ENCODE measurements at regions not wholly inside any gene's neighbourhood (a gene's known extent, or its start where the extent isn't known, plus 50 kb on each side); places are given as distances from the start of the nearest gene placed in this dataset.
A peak's percentile ranks its signal among the peaks of the same experiment; 100 is the strongest.

DNA sequence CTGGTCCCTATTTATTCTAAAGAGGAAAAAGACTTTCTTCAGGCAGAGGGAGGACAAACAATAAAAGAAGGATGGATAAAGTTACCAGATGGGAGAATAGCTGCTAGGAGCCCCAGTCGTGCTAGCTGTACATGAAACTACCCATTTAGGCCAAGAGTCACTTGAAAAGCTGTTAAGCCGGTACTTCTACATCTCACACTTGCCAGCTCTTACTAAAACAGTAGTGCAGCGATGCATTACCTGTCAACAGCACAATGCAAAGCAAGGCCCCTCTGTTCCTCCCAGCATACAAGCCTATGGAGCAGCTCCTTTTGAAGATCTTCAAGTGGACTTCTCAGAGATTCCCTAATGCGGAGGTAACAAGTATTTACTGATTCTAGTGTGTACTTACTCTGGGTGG lies 1138.8 kb downstream of the ARAP2 start:
- TF ChIP-seq CTCF (IDR thresholded peaks at IDR 0.05), result no peak
- peak; percentile 64 for ATAC-seq

GRCh38 chr4:35106091-35106734 lies 1138.1 kb downstream of the ARAP2 start:
- ATAC-seq, result no peak
- intact Hi-C loops (cut with DNase I), result no loop called here
- no peaks in the 10 kb centered on the region for H3K36me3 ChIP-seq
- no peaks in the 10 kb centered on the region for H3K4me1 ChIP-seq
- no peaks in the 10 kb centered on the region for H3K9me3 ChIP-seq
- no peaks in the 10 kb centered on the region for H3K27me3 ChIP-seq
- DNase-seq, result no peak
- no peak overlapping the region for H3K4me3 ChIP-seq
- no peak for TF ChIP-seq CTCF (IDR thresholded peaks at IDR 0.05)
- no peak overlapping the region for H3K27ac ChIP-seq

More for the DNA sequence above, 1138.8 kb downstream of the ARAP2 start:
- H3K4me1 ChIP-seq, result no peaks in the 10 kb centered on the region
- H3K4me3 ChIP-seq, result no peak overlapping the region
- H3K27ac ChIP-seq, result no peak overlapping the region
- DNase-seq, result no peak
- intact Hi-C loops (cut with DNase I), result no loop called here
- H3K9me3 ChIP-seq, result no peaks in the 10 kb centered on the region
- H3K36me3 ChIP-seq, result no peaks in the 10 kb centered on the region
- H3K27me3 ChIP-seq, result no peaks in the 10 kb centered on the region

GRCh38 chr4:35124106-35124505 lies 1120.2 kb downstream of the ARAP2 start:
- intact Hi-C loops (cut with DNase I), result no loop called here
- ATAC-seq (no peak), DNase-seq (no peak)
- no peak overlapping the region for H3K4me3 ChIP-seq
- TF ChIP-seq CTCF (IDR thresholded peaks at IDR 0.05), result no peak
- no peaks in the 10 kb centered on the region for H3K27me3 ChIP-seq
- no peaks in the 10 kb centered on the region for H3K9me3 ChIP-seq
- H3K36me3 ChIP-seq, result no peaks in the 10 kb centered on the region
- H3K4me1 ChIP-seq, result no peaks in the 10 kb centered on the region
- no peak overlapping the region for H3K27ac ChIP-seq

DNA sequence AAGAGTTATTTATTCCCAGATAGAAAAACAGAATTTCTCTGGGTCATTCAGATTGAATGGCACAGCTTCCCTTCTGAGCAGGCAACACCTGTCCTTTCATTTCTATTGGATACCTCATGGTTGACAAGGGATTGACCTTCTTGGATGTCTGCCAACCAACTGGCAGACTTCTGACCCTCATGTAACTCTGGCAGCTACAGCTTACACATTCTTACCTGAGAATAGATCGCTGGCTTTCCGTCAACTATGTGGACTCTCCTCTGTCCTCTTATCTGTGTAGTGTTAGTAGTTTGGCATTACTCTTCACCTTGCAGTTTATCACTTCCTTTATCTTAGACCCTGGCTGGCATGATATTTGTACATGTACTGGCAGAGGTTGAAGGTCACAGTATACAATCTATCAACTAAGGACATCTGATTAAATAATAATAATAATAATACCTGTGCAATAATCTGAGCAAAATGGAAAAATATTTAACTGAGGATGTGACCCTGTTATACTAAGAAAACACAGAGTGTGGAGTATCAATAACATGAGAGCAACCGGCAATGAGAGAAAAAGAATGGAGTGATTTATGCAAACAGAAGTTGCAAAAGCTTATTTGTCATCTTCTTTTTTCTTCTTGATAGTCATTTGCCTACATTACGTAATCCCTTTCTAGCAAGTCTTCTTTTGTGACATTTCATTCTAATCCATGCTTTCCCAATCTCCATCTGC lies 1118.2 kb downstream of the ARAP2 start:
- no peak for ATAC-seq
- Histone ChIP-seq H3K27ac (no peak overlapping the region), H3K36me3 (no peaks in the 10 kb centered on the region), H3K9me3 (no peaks in the 10 kb centered on the region), H3K4me1 (no peaks in the 10 kb centered on the region), H3K27me3 (no peaks in the 10 kb centered on the region), H3K4me3 (no peak overlapping the region)
- TF ChIP-seq CTCF (IDR thresholded peaks at IDR 0.05), result no peak
- intact Hi-C loops (cut with DNase I), result no loop called here
- DNase-seq, result no peak

GRCh38 chr4:35138449-35138848 lies 1105.9 kb downstream of the ARAP2 start:
- ATAC-seq, result no peak
- no peak for TF ChIP-seq CTCF (IDR thresholded peaks at IDR 0.05)
- H3K36me3 ChIP-seq, result no peaks in the 10 kb centered on the region
- no peak for DNase-seq
- no peaks in the 10 kb centered on the region for H3K4me1 ChIP-seq
- no peaks in the 10 kb centered on the region for H3K9me3 ChIP-seq
- no peak overlapping the region for H3K27ac ChIP-seq
- H3K27me3 ChIP-seq, result no peaks in the 10 kb centered on the region
- intact Hi-C loops (cut with DNase I), result no loop called here
- no peak overlapping the region for H3K4me3 ChIP-seq
